GM13977 (cell line): ENCODE measurements at regions not wholly inside any gene's neighbourhood (a gene's known extent, or its start where the extent isn't known, plus 50 kb on each side); places are given as distances from the start of the nearest gene placed in this dataset.

ENCODE experiments used
- DNase-seq: peaks from one replicate; pipeline ENCODE4 v3.0.0; 2012; ENCODE audit warnings: low spot score
- in situ Hi-C: fragments of 300-500 bp; cut with MboI; formaldehyde crosslinking; loops from one replicate; pipeline ENCODE4 v1.12.0; 2022; ENCODE audit warnings: low sequenced_read_pairs, low pct_unique_long_range_greater_than_20kb, mixed read lengths, inconsistent platforms; ENCODE audit not compliant: unreplicated experiment
- TF ChIP-seq, protein P1 (sequence below): IDR thresholded peaks from 2 replicates; pipeline ENCODE4 v1.5.1; 2012; ENCODE audit warnings: mild to moderate bottlenecking, control low read depth; ENCODE audit not compliant: insufficient read depth; ENCODE audit errors: extremely low read depth, missing control alignments

DNA sequence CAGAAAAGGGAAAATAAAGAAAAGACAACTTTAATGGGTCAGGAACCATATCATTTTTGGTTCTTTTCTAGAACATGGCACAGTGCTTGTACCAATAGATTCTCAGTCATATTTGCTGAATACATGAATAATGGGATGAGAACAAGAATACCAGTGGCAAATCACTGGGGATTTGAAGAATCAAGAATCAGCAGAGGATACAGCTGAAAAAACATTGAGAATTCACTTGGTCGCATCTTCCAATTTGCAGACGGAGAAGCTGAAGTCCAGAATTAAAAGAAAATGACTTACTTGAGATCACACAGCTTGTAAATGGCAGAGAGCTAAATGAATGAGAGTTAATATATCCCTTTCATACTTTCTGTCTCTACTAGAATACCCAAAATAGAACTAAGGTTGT is 362.2 kb downstream of the RAD51AP2 start:
- in situ Hi-C loops = no loop called here
- TF ChIP-seq, protein P1, sequence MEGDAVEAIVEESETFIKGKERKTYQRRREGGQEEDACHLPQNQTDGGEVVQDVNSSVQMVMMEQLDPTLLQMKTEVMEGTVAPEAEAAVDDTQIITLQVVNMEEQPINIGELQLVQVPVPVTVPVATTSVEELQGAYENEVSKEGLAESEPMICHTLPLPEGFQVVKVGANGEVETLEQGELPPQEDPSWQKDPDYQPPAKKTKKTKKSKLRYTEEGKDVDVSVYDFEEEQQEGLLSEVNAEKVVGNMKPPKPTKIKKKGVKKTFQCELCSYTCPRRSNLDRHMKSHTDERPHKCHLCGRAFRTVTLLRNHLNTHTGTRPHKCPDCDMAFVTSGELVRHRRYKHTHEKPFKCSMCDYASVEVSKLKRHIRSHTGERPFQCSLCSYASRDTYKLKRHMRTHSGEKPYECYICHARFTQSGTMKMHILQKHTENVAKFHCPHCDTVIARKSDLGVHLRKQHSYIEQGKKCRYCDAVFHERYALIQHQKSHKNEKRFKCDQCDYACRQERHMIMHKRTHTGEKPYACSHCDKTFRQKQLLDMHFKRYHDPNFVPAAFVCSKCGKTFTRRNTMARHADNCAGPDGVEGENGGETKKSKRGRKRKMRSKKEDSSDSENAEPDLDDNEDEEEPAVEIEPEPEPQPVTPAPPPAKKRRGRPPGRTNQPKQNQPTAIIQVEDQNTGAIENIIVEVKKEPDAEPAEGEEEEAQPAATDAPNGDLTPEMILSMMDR = no peak
- no peak for DNase-seq

DNA sequence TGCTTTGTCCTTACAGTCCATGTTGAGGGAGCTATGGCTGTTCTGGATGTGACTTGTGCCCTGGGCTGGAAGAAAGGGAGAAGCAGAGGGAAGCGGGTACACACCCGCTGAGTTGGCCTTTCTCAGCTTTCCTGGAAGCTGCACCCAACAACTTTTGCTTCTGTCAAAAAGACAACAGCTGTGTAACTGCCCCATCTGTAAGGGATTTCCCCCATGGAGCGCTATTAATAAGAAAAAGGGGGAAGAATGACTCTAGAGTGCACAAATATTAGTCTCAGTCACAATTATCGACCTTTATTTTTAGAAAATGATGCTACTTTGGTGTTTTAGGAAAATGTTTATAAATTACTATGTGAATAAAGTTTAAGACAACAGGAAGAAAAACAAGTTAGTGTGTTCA is 368.3 kb downstream of the RAD51AP2 start:
- TF ChIP-seq, protein P1 = no peak
- in situ Hi-C loops = no loop called here
- no peak for DNase-seq

DNA sequence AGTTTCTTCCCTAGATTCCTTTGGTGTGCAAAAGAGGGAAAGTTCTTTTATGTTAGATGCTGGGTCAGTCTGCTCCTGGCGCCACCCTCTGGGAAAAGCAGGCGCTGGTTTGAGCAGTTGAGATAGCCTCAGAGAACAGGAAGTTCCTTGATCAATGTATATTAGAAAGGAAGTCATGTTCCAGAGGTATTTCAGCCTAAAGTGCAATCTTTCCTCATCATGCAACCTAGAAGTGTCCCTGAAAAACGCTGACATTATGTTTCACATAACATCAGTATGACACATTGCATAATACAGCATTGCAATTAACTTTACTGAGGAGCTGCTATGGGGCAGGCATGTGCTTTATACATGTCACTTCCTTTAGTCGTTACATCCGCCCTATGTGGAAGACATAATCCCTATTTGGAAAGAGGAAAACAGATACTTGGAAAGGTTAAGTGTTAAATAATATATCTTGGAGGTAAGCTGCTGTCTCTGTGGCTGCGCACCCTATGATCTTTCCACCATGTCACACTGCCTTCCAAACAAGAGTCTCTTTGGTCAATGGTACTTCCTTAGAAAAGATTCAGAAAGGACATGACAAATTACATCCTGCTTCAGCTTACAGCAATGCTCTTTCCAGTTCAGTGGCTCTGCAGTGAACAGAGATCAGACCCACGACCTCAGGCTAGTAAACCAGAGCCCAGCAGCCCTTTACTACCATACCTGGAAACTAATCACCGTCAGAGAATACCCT is 369.7 kb downstream of the RAD51AP2 start:
- no peak for DNase-seq
- in situ Hi-C loops = no loop called here
- TF ChIP-seq, protein P1 = peak; percentile 40

DNA sequence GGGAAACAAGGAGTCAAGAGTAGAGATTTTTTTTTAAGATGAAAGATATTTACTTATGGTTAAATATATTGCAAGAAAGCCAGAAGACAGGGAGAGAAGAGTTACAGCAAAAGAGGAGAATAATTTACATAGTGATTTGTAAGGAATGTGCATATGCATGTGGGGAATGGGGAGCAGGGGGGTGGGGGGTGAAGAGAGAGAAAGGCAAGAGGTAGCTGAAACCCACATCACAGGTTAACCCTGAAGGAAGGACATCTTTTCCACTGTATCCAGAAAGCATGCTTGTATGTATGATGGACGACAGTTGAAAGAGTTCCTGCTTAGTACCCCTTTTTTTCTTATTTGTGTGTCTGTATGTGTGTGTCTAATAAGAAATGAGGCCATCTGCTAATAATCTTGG is 371.9 kb downstream of the RAD51AP2 start:
- TF ChIP-seq, protein P1 = no peak
- DNase-seq = no peak
- in situ Hi-C loops = no loop called here

DNA sequence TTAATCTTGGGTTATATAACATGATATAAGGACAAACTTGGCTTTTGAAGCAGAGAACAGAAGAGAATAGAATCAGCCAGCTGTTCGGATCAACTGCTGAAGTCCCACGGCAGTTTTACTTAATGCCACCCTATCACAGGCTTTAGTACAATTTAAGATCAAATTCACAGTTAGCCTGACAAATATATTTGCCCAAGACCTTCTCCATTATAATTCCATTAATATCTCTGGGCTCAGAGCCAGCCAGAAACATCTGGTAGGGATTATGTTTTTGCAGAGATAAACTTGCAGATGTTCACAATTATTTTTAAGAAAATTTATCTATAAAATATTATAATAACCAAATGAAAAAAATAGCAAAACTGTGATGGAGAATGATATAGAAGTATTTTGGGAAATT is 381.4 kb downstream of the RAD51AP2 start:
- TF ChIP-seq, protein P1 = no peak
- in situ Hi-C loops = no loop called here
- no peak for DNase-seq

DNA sequence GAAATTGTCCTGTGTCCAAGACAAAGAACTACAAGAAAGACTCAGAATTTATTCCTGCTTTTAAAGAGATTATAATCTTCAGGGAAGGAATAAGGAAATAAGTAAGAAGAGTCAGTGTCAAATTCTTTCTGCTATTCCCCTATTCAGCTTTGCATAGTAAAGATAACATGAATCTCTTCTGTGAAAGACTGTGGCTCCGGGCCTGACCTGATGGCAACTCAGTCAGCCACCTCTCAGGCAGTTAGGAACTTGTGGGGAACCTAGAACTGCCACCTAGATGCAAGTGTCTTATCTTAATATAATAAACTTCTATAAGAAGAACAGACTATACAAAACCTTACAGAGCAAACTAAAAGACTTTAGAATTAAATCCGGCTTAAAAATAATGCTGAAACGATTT is 382.0 kb downstream of the RAD51AP2 start:
- in situ Hi-C loops = no loop called here

More for the DNA sequence above, 382.0 kb downstream of the RAD51AP2 start:
- TF ChIP-seq, protein P1 = no peak
- DNase-seq = no peak
